GM19467 (cell line): ENCODE measurements at regions not wholly inside any gene's neighbourhood (a gene's known extent, or its start where the extent isn't known, plus 50 kb on each side); places are given as distances from the start of the nearest gene placed in this dataset.
"Not testable (repeated sequence)": the region's sequence is repeated elsewhere in the genome, so short reads cannot be mapped to it uniquely, and the experiment has no call there.

Experiments used
- ATAC-seq: cut with Tn5 transposase; IDR thresholded peaks from one replicate; pipeline ENCODE4 v1.9.1; 2021; ENCODE audit warnings: mild to moderate bottlenecking, moderate library complexity; ENCODE audit not compliant: unreplicated experiment

- no peak for ATAC-seq
Observed at GRCh38 chr5:96110300-96110699, 148.6 kb upstream of the ELL2 start.

GRCh38 chr5:96108629-96109028, 147.0 kb upstream of the ELL2 start:
- ATAC-seq = not testable (repeated sequence)

GRCh38 chr5:96103829-96104228, 142.2 kb upstream of the ELL2 start:
- ATAC-seq = not testable (repeated sequence)

- no peak for ATAC-seq
Observed at GRCh38 chr5:96101358-96102089, 139.9 kb upstream of the ELL2 start.

- not testable (repeated sequence) for ATAC-seq
Observed at GRCh38 chr5:96097488-96097887, 135.8 kb upstream of the ELL2 start.

- ATAC-seq = no peak
Observed at GRCh38 chr5:96096724-96097123, 135.1 kb upstream of the ELL2 start.

GRCh38 chr5:96094904-96095303, 133.3 kb upstream of the ELL2 start:
- no peak for ATAC-seq

GRCh38 chr5:96093890-96094381, 132.3 kb upstream of the ELL2 start:
- ATAC-seq = no peak

GRCh38 chr5:96093340-96093739, 131.7 kb upstream of the ELL2 start:
- no peak for ATAC-seq

- no peak for ATAC-seq
Observed at GRCh38 chr5:96091874-96092273, 130.2 kb upstream of the ELL2 start.

GRCh38 chr5:96090215-96090614, 128.6 kb upstream of the ELL2 start:
- ATAC-seq = no peak

GRCh38 chr5:96088706-96089498, 127.3 kb upstream of the ELL2 start:
- ATAC-seq = no peak

- ATAC-seq = no peak
Observed at GRCh38 chr5:96087939-96088338, 126.3 kb upstream of the ELL2 start.

GRCh38 chr5:96084874-96085506, 123.3 kb upstream of the ELL2 start:
- no peak for ATAC-seq

GRCh38 chr5:96083361-96083881, 121.8 kb upstream of the ELL2 start:
- no peak for ATAC-seq

GRCh38 chr5:96081276-96081858, 119.7 kb upstream of the ELL2 start:
- no peak for ATAC-seq

GRCh38 chr5:96080557-96080956, 118.9 kb upstream of the ELL2 start:
- no peak for ATAC-seq

GRCh38 chr5:96079962-96080361, 118.3 kb upstream of the ELL2 start:
- no peak for ATAC-seq

GRCh38 chr5:96079075-96079474, 117.4 kb upstream of the ELL2 start:
- ATAC-seq = no peak

GRCh38 chr5:96076451-96076850, 114.8 kb upstream of the ELL2 start:
- no peak for ATAC-seq
